ENCODE measurements at regions not wholly inside any gene's neighbourhood (a gene's known extent, or its start where the extent isn't known, plus 50 kb on each side); places are given as distances from the start of the nearest gene placed in this dataset.

- Histone ChIP-seq H3K9me3 (ENCODE audit: control insufficient read depth, low read length) (no peaks in the 10 kb centered on the region), H3K27me3 (ENCODE audit: control insufficient read depth in 1 of 2, insufficient read depth in 1 of 2, low read length in 2 of 2) (no peaks in the 10 kb centered on the region)
Measured at GRCh38 chr1:60668585-60668984, 413.8 kb upstream of the NFIA start.

GRCh38 chr1:60665311-60665710, 417.1 kb upstream of the NFIA start:
- Histone ChIP-seq H2BK15ac (ENCODE audit: low read depth, poor library complexity, severe bottlenecking) (no peak overlapping the region), H3K23ac (ENCODE audit: low read length in 2 of 2) (no peak overlapping the region), H3K4ac (ENCODE audit: low read depth in 1 of 2, low read length in 2 of 2) (no peak overlapping the region), H2BK120ac (ENCODE audit: low read depth, low read length) (no peak overlapping the region), H3K79me1 (replicated peaks; ENCODE audit: low read length, poor library complexity, severe bottlenecking) (no peaks in the 10 kb centered on the region), H2BK12ac (ENCODE audit: low read length in 2 of 2) (no peak overlapping the region), H4K91ac (ENCODE audit: low read length) (no peak overlapping the region), H2AFZ (ENCODE audit: low read depth, low read length) (no peak overlapping the region), H3K27ac (ENCODE audit: low read length, poor library complexity, severe bottlenecking) (no peak overlapping the region), H3K4me1 (ENCODE audit: control insufficient read depth, insufficient read depth, low read depth, low read length) (no peaks in the 10 kb centered on the region), H2AK5ac (ENCODE audit: low read length, severe bottlenecking) (no peak overlapping the region), H4K8ac (ENCODE audit: low read length) (no peak overlapping the region), H2BK5ac (ENCODE audit: low read depth, low read length, poor library complexity, severe bottlenecking) (no peak overlapping the region), H3K9ac (ENCODE audit: low read length) (no peak overlapping the region), H3K18ac (ENCODE audit: low read depth in 1 of 2, low read length in 2 of 2) (no peak overlapping the region), H3K9me3 (ENCODE audit: control insufficient read depth, low read length) (no peaks in the 10 kb centered on the region), H3K4me3 (ENCODE audit: insufficient read depth in 1 of 2, low read depth in 1 of 2, low read length in 2 of 2) (no peak overlapping the region), H3K4me2 (ENCODE audit: low read length, poor library complexity, severe bottlenecking) (no peak overlapping the region), H3K27me3 (ENCODE audit: control insufficient read depth in 1 of 2, insufficient read depth in 1 of 2, low read length in 2 of 2) (no peaks in the 10 kb centered on the region), H3K14ac (ENCODE audit: low read length in 2 of 2) (no peak overlapping the region), H3K36me3 (ENCODE audit: control insufficient read depth in 1 of 2, insufficient read depth in 2 of 2, low read depth in 1 of 2, low read length in 2 of 2) (no peaks in the 10 kb centered on the region)
- DNase-seq: no peak
- WGBS: 29% methylated on average over 1 of the region's 1 CpG

More at GRCh38 chr1:60668585-60668984, 413.8 kb upstream of the NFIA start:
- H3K14ac ChIP-seq (ENCODE audit: low read length in 2 of 2): no peak overlapping the region
- H3K4ac ChIP-seq (ENCODE audit: low read depth in 1 of 2, low read length in 2 of 2): no peak overlapping the region
- H3K4me2 ChIP-seq (ENCODE audit: low read length, poor library complexity, severe bottlenecking): no peak overlapping the region
- DNase-seq: no peak
- H3K79me1 ChIP-seq (replicated peaks; ENCODE audit: low read length, poor library complexity, severe bottlenecking): no peaks in the 10 kb centered on the region
- no peak overlapping the region for H2BK15ac ChIP-seq (ENCODE audit: low read depth, poor library complexity, severe bottlenecking)
- H4K91ac ChIP-seq (ENCODE audit: low read length): no peak overlapping the region
- no peak overlapping the region for H4K8ac ChIP-seq (ENCODE audit: low read length)
- H3K36me3 ChIP-seq (ENCODE audit: control insufficient read depth in 1 of 2, insufficient read depth in 2 of 2, low read depth in 1 of 2, low read length in 2 of 2): no peaks in the 10 kb centered on the region
- H2BK12ac ChIP-seq (ENCODE audit: low read length in 2 of 2): no peak overlapping the region
- H3K4me1 ChIP-seq (ENCODE audit: control insufficient read depth, insufficient read depth, low read depth, low read length): no peaks in the 10 kb centered on the region
- no peak overlapping the region for H2AK5ac ChIP-seq (ENCODE audit: low read length, severe bottlenecking)
- no peak overlapping the region for H3K23ac ChIP-seq (ENCODE audit: low read length in 2 of 2)
- no peak overlapping the region for H2BK5ac ChIP-seq (ENCODE audit: low read depth, low read length, poor library complexity, severe bottlenecking)
- no peak overlapping the region for H2AFZ ChIP-seq (ENCODE audit: low read depth, low read length)
- no peak overlapping the region for H3K4me3 ChIP-seq (ENCODE audit: insufficient read depth in 1 of 2, low read depth in 1 of 2, low read length in 2 of 2)
- H3K18ac ChIP-seq (ENCODE audit: low read depth in 1 of 2, low read length in 2 of 2): no peak overlapping the region
- H3K9ac ChIP-seq (ENCODE audit: low read length): no peak overlapping the region
- whole genome bisulfite sequencing: 97% methylated on average over 5 of the region's 8 CpGs
- no peak overlapping the region for H2BK120ac ChIP-seq (ENCODE audit: low read depth, low read length)
- H3K27ac ChIP-seq (ENCODE audit: low read length, poor library complexity, severe bottlenecking): no peak overlapping the region

- Histone ChIP-seq H3K23ac (ENCODE audit: low read length in 2 of 2) (no peak overlapping the region), H3K4me3 (ENCODE audit: insufficient read depth in 1 of 2, low read depth in 1 of 2, low read length in 2 of 2) (no peak overlapping the region)
- 83% methylated on average over 1 of the region's 2 CpGs for WGBS
Measured at GRCh38 chr1:60664086-60664625, 418.2 kb upstream of the NFIA start.

DNA sequence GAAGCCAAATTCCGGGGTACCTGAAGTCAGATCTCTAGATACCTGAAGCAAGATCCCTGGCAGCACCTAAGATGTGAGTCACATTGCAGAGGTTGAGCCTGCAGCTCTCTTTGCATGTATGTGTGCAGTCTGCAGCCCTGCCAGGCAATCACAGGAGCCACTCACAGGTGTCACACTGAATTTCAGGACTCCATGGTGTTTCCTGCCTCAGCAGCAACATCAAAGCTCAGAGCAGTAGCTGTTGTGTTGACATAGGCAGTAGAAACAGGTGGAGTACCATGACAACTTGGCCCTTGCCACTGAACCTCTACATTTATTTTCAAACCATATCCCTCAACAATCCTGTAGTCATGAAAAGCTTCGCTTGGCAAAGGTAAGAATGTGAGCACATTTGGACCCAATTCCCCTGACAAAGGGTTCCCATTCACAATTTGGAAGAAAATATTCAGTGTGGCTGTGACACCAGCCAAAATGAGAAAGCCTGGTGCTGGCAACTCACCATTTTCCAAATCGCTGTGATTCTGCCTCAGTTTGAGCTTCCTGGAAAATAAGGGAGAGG, 419.8 kb upstream of the NFIA start:
- Histone ChIP-seq H2AFZ (ENCODE audit: low read depth, low read length) (no peak overlapping the region), H3K23ac (ENCODE audit: low read length in 2 of 2) (no peak overlapping the region), H2AK5ac (ENCODE audit: low read length, severe bottlenecking) (no peak overlapping the region), H2BK15ac (ENCODE audit: low read depth, poor library complexity, severe bottlenecking) (no peak overlapping the region), H3K4ac (ENCODE audit: low read depth in 1 of 2, low read length in 2 of 2) (no peak overlapping the region), H3K27ac (ENCODE audit: low read length, poor library complexity, severe bottlenecking) (no peak overlapping the region), H4K8ac (ENCODE audit: low read length) (no peak overlapping the region), H3K18ac (ENCODE audit: low read depth in 1 of 2, low read length in 2 of 2) (no peak overlapping the region), H2BK120ac (ENCODE audit: low read depth, low read length) (no peak overlapping the region), H3K9ac (ENCODE audit: low read length) (no peak overlapping the region), H3K79me1 (replicated peaks; ENCODE audit: low read length, poor library complexity, severe bottlenecking) (no peaks in the 10 kb centered on the region), H3K4me2 (ENCODE audit: low read length, poor library complexity, severe bottlenecking) (no peak overlapping the region), H3K4me3 (ENCODE audit: insufficient read depth in 1 of 2, low read depth in 1 of 2, low read length in 2 of 2) (no peak overlapping the region), H3K4me1 (ENCODE audit: control insufficient read depth, insufficient read depth, low read depth, low read length) (no peaks in the 10 kb centered on the region), H2BK12ac (ENCODE audit: low read length in 2 of 2) (no peak overlapping the region), H4K91ac (ENCODE audit: low read length) (no peak overlapping the region), H3K36me3 (ENCODE audit: control insufficient read depth in 1 of 2, insufficient read depth in 2 of 2, low read depth in 1 of 2, low read length in 2 of 2) (no peaks in the 10 kb centered on the region), H2BK5ac (ENCODE audit: low read depth, low read length, poor library complexity, severe bottlenecking) (no peak overlapping the region), H3K27me3 (ENCODE audit: control insufficient read depth in 1 of 2, insufficient read depth in 1 of 2, low read length in 2 of 2) (no peaks in the 10 kb centered on the region), H3K14ac (ENCODE audit: low read length in 2 of 2) (no peak overlapping the region), H3K9me3 (ENCODE audit: control insufficient read depth, low read length) (no peaks in the 10 kb centered on the region)
- DNase-seq: no peak
- WGBS: 54% methylated on average over 3 of the region's 3 CpGs

More at GRCh38 chr1:60664086-60664625, 418.2 kb upstream of the NFIA start:
- no peaks in the 10 kb centered on the region for H3K9me3 ChIP-seq (ENCODE audit: control insufficient read depth, low read length)
- no peaks in the 10 kb centered on the region for H3K27me3 ChIP-seq (ENCODE audit: control insufficient read depth in 1 of 2, insufficient read depth in 1 of 2, low read length in 2 of 2)
- no peaks in the 10 kb centered on the region for H3K36me3 ChIP-seq (ENCODE audit: control insufficient read depth in 1 of 2, insufficient read depth in 2 of 2, low read depth in 1 of 2, low read length in 2 of 2)
- H2BK5ac ChIP-seq (ENCODE audit: low read depth, low read length, poor library complexity, severe bottlenecking): no peak overlapping the region
- H2AK5ac ChIP-seq (ENCODE audit: low read length, severe bottlenecking): no peak overlapping the region
- H3K14ac ChIP-seq (ENCODE audit: low read length in 2 of 2): no peak overlapping the region
- H3K9ac ChIP-seq (ENCODE audit: low read length): no peak overlapping the region
- no peak overlapping the region for H2BK15ac ChIP-seq (ENCODE audit: low read depth, poor library complexity, severe bottlenecking)
- no peak overlapping the region for H2BK12ac ChIP-seq (ENCODE audit: low read length in 2 of 2)
- DNase-seq: no peak
- H3K4ac ChIP-seq (ENCODE audit: low read depth in 1 of 2, low read length in 2 of 2): no peak overlapping the region
- H2BK120ac ChIP-seq (ENCODE audit: low read depth, low read length): no peak overlapping the region
- H2AFZ ChIP-seq (ENCODE audit: low read depth, low read length): no peak overlapping the region
- no peak overlapping the region for H3K18ac ChIP-seq (ENCODE audit: low read depth in 1 of 2, low read length in 2 of 2)
- no peak overlapping the region for H3K4me2 ChIP-seq (ENCODE audit: low read length, poor library complexity, severe bottlenecking)
- H4K91ac ChIP-seq (ENCODE audit: low read length): no peak overlapping the region
- no peak overlapping the region for H3K27ac ChIP-seq (ENCODE audit: low read length, poor library complexity, severe bottlenecking)
- H4K8ac ChIP-seq (ENCODE audit: low read length): no peak overlapping the region
- H3K4me1 ChIP-seq (ENCODE audit: control insufficient read depth, insufficient read depth, low read depth, low read length): no peaks in the 10 kb centered on the region
- H3K79me1 ChIP-seq (replicated peaks; ENCODE audit: low read length, poor library complexity, severe bottlenecking): no peaks in the 10 kb centered on the region
